ENCODE measurements at regions not wholly inside any gene's neighbourhood (a gene's known extent, or its start where the extent isn't known, plus 50 kb on each side); places are given as distances from the start of the nearest gene placed in this dataset.

DNA sequence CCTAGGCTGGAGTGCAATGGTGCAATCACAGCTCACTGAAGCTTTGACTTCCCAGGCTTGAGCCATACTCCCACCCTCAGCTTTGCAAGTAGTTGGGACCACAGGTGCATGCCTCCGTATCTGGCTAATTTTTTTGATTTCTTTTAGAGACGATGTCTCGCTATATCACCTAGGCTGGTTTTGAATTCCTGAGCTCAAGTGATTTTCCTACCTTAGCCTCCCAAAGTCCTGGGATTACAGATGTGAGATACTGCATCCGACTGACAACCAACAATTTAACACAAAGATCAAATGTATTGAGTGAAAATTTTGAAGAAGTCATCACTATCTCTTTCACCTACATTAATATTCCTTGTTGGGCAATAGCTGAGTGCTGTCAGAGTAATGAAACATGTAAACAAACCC lies 181.6 kb downstream of the MYCN start:
- TF ChIP-seq FOXA1 (IDR thresholded peaks at IDR 0.05) (no peak), BHLHE40 (IDR thresholded peaks at IDR 0.05; ENCODE audit: borderline replicate concordance) (no peak), ELF4 (IDR thresholded peaks at IDR 0.05) (no peak), LEF1 (IDR thresholded peaks at IDR 0.05; ENCODE audit: borderline replicate concordance) (no peak), SP1 (IDR thresholded peaks at IDR 0.05) (no peak), FOXM1 (IDR thresholded peaks at IDR 0.05; ENCODE audit: borderline replicate concordance) (no peak), HDGF (IDR thresholded peaks at IDR 0.05; ENCODE audit: borderline replicate concordance) (no peak), L3MBTL2 (conservative IDR thresholded peaks at IDR 0.05) (no peak)
